ENCODE measurements at regions not wholly inside any gene's neighbourhood (a gene's known extent, or its start where the extent isn't known, plus 50 kb on each side); places are given as distances from the start of the nearest gene placed in this dataset.

- no peak for TF ChIP-seq CTCF (IDR thresholded peaks at IDR 0.05)
- no peak for TF ChIP-seq POLR2A (IDR thresholded peaks at IDR 0.05)
Observed at GRCh38 chr21:16179773-16180172, 450.0 kb downstream of the USP25 start.
